Sigmoid colon (tissue), 4 donors: ENCODE measurements at regions not wholly inside any gene's neighbourhood (a gene's known extent, or its start where the extent isn't known, plus 50 kb on each side); places are given as distances from the start of the nearest gene placed in this dataset.

ENCODE experiments used
- EP300 ChIP-seq, 4 donors: sonication (generic); formaldehyde crosslinking; IDR thresholded peaks; one replicate each; pipeline ENCODE4 v1.6.1; 2017; ENCODE audit warnings: antibody characterized with exemption in 4 of 4
- POLR2A ChIP-seq, 2 donors: fragments of 450-650 bp; IDR thresholded peaks; one replicate each; pipeline ENCODE4 v1.6.1; 2016; ENCODE audit warnings: antibody characterized with exemption in 2 of 2, mild to moderate bottlenecking in 2 of 2, moderate library complexity in 2 of 2
- TF ChIP-seq, protein P1 (sequence below), 4 experiments: fragments of 450-650 bp in 3 of 4; fragments of 200-600 bp in 1 of 4; IDR thresholded peaks; one replicate each; pipeline ENCODE4 v1.5.1; 2016 to 2019; ENCODE audit warnings: antibody characterized with exemption in 4 of 4, mild to moderate bottlenecking in 3 of 4, moderate library complexity in 2 of 4

DNA sequence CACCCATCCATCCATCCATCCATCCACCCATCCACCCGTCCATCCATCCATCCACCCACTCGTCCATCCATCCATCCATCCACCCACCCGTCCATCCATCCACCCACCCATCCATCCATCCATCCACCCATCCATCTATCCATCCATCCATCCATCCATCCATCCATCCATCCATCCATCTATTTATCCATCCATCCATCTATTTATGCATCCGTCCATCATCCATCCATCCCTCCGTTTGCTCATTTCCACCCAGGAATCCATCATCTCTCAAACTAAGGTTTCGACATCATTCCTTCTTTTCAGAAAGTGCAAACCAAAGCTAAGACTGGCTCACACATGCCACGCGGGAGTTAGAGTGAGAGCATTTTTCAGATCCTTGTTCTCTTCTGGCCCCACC, 52.8 kb upstream of the POFUT2 start:
- TF ChIP-seq, protein P1, sequence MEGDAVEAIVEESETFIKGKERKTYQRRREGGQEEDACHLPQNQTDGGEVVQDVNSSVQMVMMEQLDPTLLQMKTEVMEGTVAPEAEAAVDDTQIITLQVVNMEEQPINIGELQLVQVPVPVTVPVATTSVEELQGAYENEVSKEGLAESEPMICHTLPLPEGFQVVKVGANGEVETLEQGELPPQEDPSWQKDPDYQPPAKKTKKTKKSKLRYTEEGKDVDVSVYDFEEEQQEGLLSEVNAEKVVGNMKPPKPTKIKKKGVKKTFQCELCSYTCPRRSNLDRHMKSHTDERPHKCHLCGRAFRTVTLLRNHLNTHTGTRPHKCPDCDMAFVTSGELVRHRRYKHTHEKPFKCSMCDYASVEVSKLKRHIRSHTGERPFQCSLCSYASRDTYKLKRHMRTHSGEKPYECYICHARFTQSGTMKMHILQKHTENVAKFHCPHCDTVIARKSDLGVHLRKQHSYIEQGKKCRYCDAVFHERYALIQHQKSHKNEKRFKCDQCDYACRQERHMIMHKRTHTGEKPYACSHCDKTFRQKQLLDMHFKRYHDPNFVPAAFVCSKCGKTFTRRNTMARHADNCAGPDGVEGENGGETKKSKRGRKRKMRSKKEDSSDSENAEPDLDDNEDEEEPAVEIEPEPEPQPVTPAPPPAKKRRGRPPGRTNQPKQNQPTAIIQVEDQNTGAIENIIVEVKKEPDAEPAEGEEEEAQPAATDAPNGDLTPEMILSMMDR (IDR thresholded peaks at IDR 0.05), result no peak
- TF ChIP-seq EP300 (IDR thresholded peaks at IDR 0.05), result no peak
- no peak for TF ChIP-seq POLR2A (IDR thresholded peaks at IDR 0.05)
